Kidney epithelial cell (primary cell): ENCODE measurements at regions not wholly inside any gene's neighbourhood (a gene's known extent, or its start where the extent isn't known, plus 50 kb on each side); places are given as distances from the start of the nearest gene placed in this dataset.

Experiments used
- DNase-seq: peaks from one replicate; pipeline ENCODE4 v3.0.0-alpha.2; 2010; ENCODE audit warnings: low read depth
- H3K27me3 ChIP-seq: 2 replicates; pipeline ENCODE4 v1.6.0; 2011; ENCODE audit warnings: low read length; ENCODE audit not compliant: control insufficient read depth, insufficient read depth
- H3K36me3 ChIP-seq: 2 replicates; pipeline ENCODE4 v1.5.1; 2011; ENCODE audit warnings: low read length; ENCODE audit not compliant: control insufficient read depth, insufficient read depth
- H3K4me3 ChIP-seq: 2 replicates; pipeline ENCODE4 v1.5.1; 2011; ENCODE audit warnings: low read depth, mild to moderate bottlenecking, control low read depth, low read length
- CTCF ChIP-seq: IDR thresholded peaks from 2 replicates; pipeline ENCODE4 v1.5.1; 2011; ENCODE audit warnings: mild to moderate bottlenecking, moderate library complexity, low read length, control low read depth, inconsistent platforms; ENCODE audit not compliant: insufficient read depth, poor library complexity, severe bottlenecking

GRCh38 chr2:237217995-237218616 lies 132.4 kb downstream of the COPS8 start:
- Histone ChIP-seq H3K4me3 (no peak overlapping the region), H3K27me3 (no peaks in the 10 kb centered on the region), H3K36me3 (no peaks in the 10 kb centered on the region)
- TF ChIP-seq CTCF, result no peak
- no peak for DNase-seq

GRCh38 chr2:237218756-237219155 lies 133.1 kb downstream of the COPS8 start:
- no peak for DNase-seq
- H3K27me3 ChIP-seq, result no peaks in the 10 kb centered on the region
- no peak for TF ChIP-seq CTCF

GRCh38 chr2:237219826-237220225 lies 134.1 kb downstream of the COPS8 start:
- H3K36me3 ChIP-seq, result no peaks in the 10 kb centered on the region
- no peak for TF ChIP-seq CTCF
- no peak for DNase-seq
- no peak overlapping the region for H3K4me3 ChIP-seq
- no peaks in the 10 kb centered on the region for H3K27me3 ChIP-seq

More at GRCh38 chr2:237218756-237219155, 133.1 kb downstream of the COPS8 start:
- no peaks in the 10 kb centered on the region for H3K36me3 ChIP-seq
- no peak overlapping the region for H3K4me3 ChIP-seq

GRCh38 chr2:237221443-237221842 lies 135.8 kb downstream of the COPS8 start:
- Histone ChIP-seq H3K4me3 (no peak overlapping the region), H3K27me3 (no peaks in the 10 kb centered on the region), H3K36me3 (no peaks in the 10 kb centered on the region)
- DNase-seq, result no peak
- TF ChIP-seq CTCF, result no peak

- no peak for DNase-seq
- TF ChIP-seq CTCF, result no peak
- H3K27me3 ChIP-seq, result no peaks in the 10 kb centered on the region
- H3K36me3 ChIP-seq, result no peaks in the 10 kb centered on the region
- no peak overlapping the region for H3K4me3 ChIP-seq
These were observed 136.5 kb downstream of the COPS8 start for GRCh38 chr2:237222178-237222577.

GRCh38 chr2:237222601-237223041 lies 136.9 kb downstream of the COPS8 start:
- DNase-seq, result no peak
- TF ChIP-seq CTCF, result no peak
- Histone ChIP-seq H3K27me3 (no peaks in the 10 kb centered on the region), H3K4me3 (no peak overlapping the region), H3K36me3 (no peaks in the 10 kb centered on the region)
